ENCODE measurements at regions not wholly inside any gene's neighbourhood (a gene's known extent, or its start where the extent isn't known, plus 50 kb on each side); places are given as distances from the start of the nearest gene placed in this dataset.
A peak's percentile ranks its signal among the peaks of the same experiment; 100 is the strongest.

DNA sequence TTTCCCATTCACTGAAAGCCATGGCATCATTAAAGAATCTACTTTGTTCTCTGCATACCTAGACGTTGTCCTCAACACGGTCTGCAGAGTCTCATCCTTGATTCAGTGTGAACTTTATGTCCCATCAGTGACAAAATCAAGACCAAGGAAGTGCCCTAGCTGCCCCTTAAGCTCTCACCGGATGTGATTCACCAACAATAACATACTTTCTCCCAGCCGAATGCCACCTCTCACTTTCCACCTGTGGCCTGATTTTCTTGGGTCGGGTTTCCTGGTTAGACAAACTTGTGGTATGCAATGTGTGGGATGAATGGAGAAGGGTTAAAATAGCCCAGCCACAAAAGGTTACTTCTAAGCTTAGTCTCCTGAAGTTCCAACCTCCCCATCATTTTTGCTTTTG lies 145.3 kb upstream of the PAPPA start:
- TF ChIP-seq CTCF (conservative IDR thresholded peaks at IDR 0.05; ENCODE audit: low read length), result no peak
- DNase-seq (ENCODE audit: low read depth), result no peak
- no peak overlapping the region for H3K4me3 ChIP-seq (ENCODE audit: low read length)

- H3K4me3 ChIP-seq (ENCODE audit: low read length), result no peak overlapping the region
- no peak for TF ChIP-seq CTCF (conservative IDR thresholded peaks at IDR 0.05; ENCODE audit: low read length)
- no peak for DNase-seq (ENCODE audit: low read depth)
These were observed 144.2 kb upstream of the PAPPA start for GRCh38 chr9:116009420-116009819.

- DNase-seq (ENCODE audit: low read depth), result no peak
- no peak overlapping the region for H3K4me3 ChIP-seq (ENCODE audit: low read length)
- no peak for TF ChIP-seq CTCF (conservative IDR thresholded peaks at IDR 0.05; ENCODE audit: low read length)
These were observed 137.7 kb upstream of the PAPPA start for GRCh38 chr9:116015855-116016254.

- DNase-seq (ENCODE audit: low read depth), result peak; percentile 69
- no peak overlapping the region for H3K4me3 ChIP-seq (ENCODE audit: low read length)
- no peak for TF ChIP-seq CTCF (conservative IDR thresholded peaks at IDR 0.05; ENCODE audit: low read length)
These were observed 133.4 kb upstream of the PAPPA start for GRCh38 chr9:116020146-116020545.

DNA sequence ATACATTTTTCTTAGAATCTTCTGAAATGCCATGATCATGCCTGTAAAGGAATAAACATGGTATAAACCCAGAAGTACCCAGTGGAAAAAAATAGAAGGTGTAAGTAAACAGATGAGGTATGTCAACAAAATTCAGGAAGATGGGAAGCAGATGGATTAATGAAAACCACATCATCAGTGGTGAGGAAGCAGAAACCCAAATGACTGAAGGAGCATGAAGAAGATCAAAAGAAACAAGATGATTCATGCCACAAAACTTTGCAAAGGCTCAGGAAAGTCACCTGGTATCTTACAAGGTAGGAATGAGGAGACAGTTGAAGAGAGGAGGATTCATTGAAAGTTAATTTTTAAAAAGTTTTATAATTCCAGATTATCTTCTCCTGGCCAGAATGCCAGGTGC lies 132.8 kb upstream of the PAPPA start:
- DNase-seq (ENCODE audit: low read depth), result peak; percentile 60
- no peak overlapping the region for H3K4me3 ChIP-seq (ENCODE audit: low read length)
- no peak for TF ChIP-seq CTCF (conservative IDR thresholded peaks at IDR 0.05; ENCODE audit: low read length)

DNA sequence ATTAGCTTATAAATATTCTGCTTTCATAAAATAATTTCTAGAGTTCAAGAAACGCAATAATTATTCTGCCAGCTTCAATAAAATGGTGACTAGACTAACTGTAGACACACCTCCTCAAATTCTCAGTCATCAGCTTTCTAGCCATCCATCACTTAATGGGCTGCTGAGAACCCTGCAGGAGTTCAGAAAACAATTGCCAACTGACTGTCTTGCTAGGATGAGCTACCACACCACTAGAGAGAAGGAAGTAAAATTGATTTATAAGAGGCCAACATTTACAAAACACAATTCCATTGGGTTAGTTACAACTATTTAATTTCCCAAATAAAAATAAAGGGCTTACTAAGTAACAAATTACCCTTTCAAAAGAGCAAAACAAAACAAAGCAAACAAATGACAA lies 126.5 kb upstream of the PAPPA start:
- DNase-seq (ENCODE audit: low read depth), result peak; percentile 61
- H3K4me3 ChIP-seq (ENCODE audit: low read length), result no peak overlapping the region
- no peak for TF ChIP-seq CTCF (conservative IDR thresholded peaks at IDR 0.05; ENCODE audit: low read length)

GRCh38 chr9:116027511-116027910 lies 126.1 kb upstream of the PAPPA start:
- H3K4me3 ChIP-seq (ENCODE audit: low read length), result no peak overlapping the region
- no peak for TF ChIP-seq CTCF (conservative IDR thresholded peaks at IDR 0.05; ENCODE audit: low read length)
- DNase-seq (ENCODE audit: low read depth), result peak; percentile 81

All from AG10803 (cell line).